Astrocyte (in vitro differentiated cells and primary cell): ENCODE measurements at regions not wholly inside any gene's neighbourhood (a gene's known extent, or its start where the extent isn't known, plus 50 kb on each side); places are given as distances from the start of the nearest gene placed in this dataset.

Experiments used
- DNase-seq: peaks from one replicate; pipeline ENCODE4 v3.0.0-alpha.2; 2010; ENCODE audit warnings: low read depth
- FAIRE-seq: peaks from 2 replicates; lab custom pipeline; 2011; peaks lifted over from hg19 to GRCh38; lab: Jason Lieb, UNC
- H2AFZ ChIP-seq: 2 replicates; pipeline ENCODE4 v1.6.0; 2012; ENCODE audit warnings: low read depth, low read length, inconsistent platforms
- H3K27ac ChIP-seq: 2 replicates; pipeline ENCODE4 v1.5.1; 2011; ENCODE audit warnings: low read depth, low read length, inconsistent platforms
- H3K27me3 ChIP-seq: 2 replicates; pipeline ENCODE4 v1.6.0; 2011; ENCODE audit warnings: low read length, inconsistent platforms; ENCODE audit not compliant: insufficient read depth
- H3K36me3 ChIP-seq: 2 replicates; pipeline ENCODE4 v1.5.1; 2011; ENCODE audit warnings: low read length, inconsistent platforms; ENCODE audit not compliant: insufficient read depth
- H3K4me1 ChIP-seq: 2 replicates; pipeline ENCODE4 v1.5.1; 2011; ENCODE audit warnings: low read length, inconsistent platforms; ENCODE audit not compliant: insufficient read depth
- H3K4me2 ChIP-seq: 2 replicates; pipeline ENCODE4 v1.6.0; 2012; ENCODE audit warnings: low read length, inconsistent platforms
- H3K4me3 ChIP-seq: 2 replicates; pipeline ENCODE4 v1.5.1; 2011; ENCODE audit warnings: low read depth, mild to moderate bottlenecking, low read length, inconsistent platforms; ENCODE audit not compliant: insufficient read depth
- H3K79me2 ChIP-seq: 2 replicates; pipeline ENCODE4 v1.6.0; 2012; ENCODE audit warnings: mild to moderate bottlenecking, low read length, inconsistent platforms; ENCODE audit not compliant: insufficient read depth
- H3K9ac ChIP-seq: 2 replicates; pipeline ENCODE4 v1.6.0; 2012; ENCODE audit warnings: mild to moderate bottlenecking, low read length, inconsistent platforms
- H3K9me3 ChIP-seq: 2 replicates; pipeline ENCODE4 v1.5.1; 2012; ENCODE audit warnings: low read depth, mild to moderate bottlenecking, low read length, inconsistent platforms; ENCODE audit not compliant: insufficient read depth
- H4K20me1 ChIP-seq: 2 replicates; pipeline ENCODE4 v1.6.0; 2012; ENCODE audit warnings: low read length, inconsistent platforms; ENCODE audit not compliant: insufficient read depth
- H3K27ac Mint-ChIP-seq: one replicate; pipeline ENCODE4 v1.8.0; 2021; ENCODE audit warnings: mild to moderate bottlenecking, mixed read lengths; ENCODE audit not compliant: unreplicated experiment
- H3K27me3 Mint-ChIP-seq: one replicate; pipeline ENCODE4 v1.8.0; 2021; ENCODE audit warnings: low read depth, mixed read lengths; ENCODE audit not compliant: unreplicated experiment
- H3K36me3 Mint-ChIP-seq: one replicate; pipeline ENCODE4 v1.8.0; 2021; ENCODE audit warnings: low read depth, mixed read lengths; ENCODE audit not compliant: unreplicated experiment
- H3K4me1 Mint-ChIP-seq: one replicate; pipeline ENCODE4 v1.8.0; 2021; ENCODE audit warnings: low read depth, mixed read lengths; ENCODE audit not compliant: unreplicated experiment
- H3K4me3 Mint-ChIP-seq: one replicate; pipeline ENCODE4 v1.8.0; 2021; ENCODE audit warnings: mild to moderate bottlenecking, moderate library complexity, mixed read lengths; ENCODE audit not compliant: unreplicated experiment
- H3K9me3 Mint-ChIP-seq: one replicate; pipeline ENCODE4 v1.8.0; 2021; ENCODE audit warnings: mild to moderate bottlenecking, mixed read lengths; ENCODE audit not compliant: unreplicated experiment
- CTCF ChIP-seq: IDR thresholded peaks from 2 replicates; pipeline ENCODE4 v1.5.1; 2011; ENCODE audit warnings: low read depth, mild to moderate bottlenecking, inconsistent platforms, low read length, moderate library complexity; ENCODE audit not compliant: insufficient read depth
- EZH2 ChIP-seq: IDR thresholded peaks from 2 replicates; pipeline ENCODE4 v1.6.1; 2012; ENCODE audit warnings: mild to moderate bottlenecking, low read length, inconsistent platforms; ENCODE audit not compliant: insufficient read depth

GRCh38 chr21:43303275-43304178 is 123.4 kb downstream of the SIK1 start:
- no peak overlapping the region for H2AFZ ChIP-seq
- no peaks in the 10 kb centered on the region for H3K79me2 ChIP-seq
- H3K27ac Mint-ChIP-seq = no peak overlapping the region

DNA sequence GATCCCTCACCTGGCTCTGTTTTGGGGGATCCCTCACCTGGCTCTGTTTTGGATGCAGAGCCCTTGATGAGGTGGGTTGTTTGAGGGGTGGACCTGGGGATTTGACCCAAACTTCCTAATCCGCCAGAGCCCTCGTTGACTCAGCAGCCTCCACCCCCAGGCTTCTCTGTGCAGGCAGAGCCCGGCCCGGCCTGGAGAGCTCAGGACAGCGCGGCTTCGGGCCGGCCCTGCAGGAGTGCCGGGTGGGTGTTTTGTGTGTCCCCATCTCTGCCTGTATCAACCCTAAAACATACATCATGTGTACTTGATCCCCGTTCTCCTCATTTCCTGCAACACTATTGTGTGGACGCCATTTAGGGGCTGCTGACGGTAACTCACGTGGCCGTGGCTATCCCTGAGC is 124.2 kb downstream of the SIK1 start:
- Mint-ChIP-seq H3K36me3 (no peaks in the 10 kb centered on the region), H3K4me3 (no peak overlapping the region), H3K9me3 (no peaks in the 10 kb centered on the region), H3K27ac (no peak overlapping the region), H3K27me3 (peaks cover 15% of the 10 kb centered on the region), H3K4me1 (peaks cover 8% of the 10 kb centered on the region)
- Histone ChIP-seq H3K4me3 (no peak overlapping the region), H2AFZ (no peak overlapping the region), H3K4me1 (peaks cover 9% of the 10 kb centered on the region), H3K27ac (no peak overlapping the region), H3K27me3 (no peaks in the 10 kb centered on the region), H3K9ac (no peak overlapping the region), H3K36me3 (no peaks in the 10 kb centered on the region), H4K20me1 (no peaks in the 10 kb centered on the region), H3K79me2 (no peaks in the 10 kb centered on the region), H3K9me3 (no peaks in the 10 kb centered on the region), H3K4me2 (no peak overlapping the region)
- DNase-seq (no peak), FAIRE-seq (no peak)
- TF ChIP-seq CTCF (no peak), EZH2 (no peak)

More at GRCh38 chr21:43303275-43304178, 123.4 kb downstream of the SIK1 start:
- no peak for TF ChIP-seq EZH2
- TF ChIP-seq CTCF = no peak
- H3K4me2 ChIP-seq = no peak overlapping the region
- no peaks in the 10 kb centered on the region for H3K27me3 ChIP-seq
- DNase-seq (no peak), FAIRE-seq (no peak)
- Mint-ChIP-seq H3K4me1 (peaks cover 11% of the 10 kb centered on the region), H3K27me3 (peaks cover 15% of the 10 kb centered on the region), H3K36me3 (no peaks in the 10 kb centered on the region), H3K4me3 (no peak overlapping the region), H3K9me3 (no peaks in the 10 kb centered on the region)
- H3K9ac ChIP-seq = no peak overlapping the region
- no peak overlapping the region for H3K4me3 ChIP-seq
- no peak overlapping the region for H3K27ac ChIP-seq
- H3K4me1 ChIP-seq = peaks cover 9% of the 10 kb centered on the region
- no peaks in the 10 kb centered on the region for H4K20me1 ChIP-seq
- no peaks in the 10 kb centered on the region for H3K9me3 ChIP-seq
- no peaks in the 10 kb centered on the region for H3K36me3 ChIP-seq
